T-helper 2 cell treated with Interferon-gamma antibody and Interleukin-4, amounts not matched to agents 5 μg/mL and 100 μg/mL, for 36 hours (primary cell): ENCODE measurements at regions not wholly inside any gene's neighbourhood (a gene's known extent, or its start where the extent isn't known, plus 50 kb on each side); places are given as distances from the start of the nearest gene placed in this dataset.

Experiments
- DNase-seq: peaks from one replicate; pipeline ENCODE4 v3.0.0; 2021; ENCODE audit warnings: low spot score
- H3K27ac Mint-ChIP-seq: one replicate; pipeline ENCODE4 v1.8.0; 2021; ENCODE audit warnings: mild to moderate bottlenecking, mixed read lengths
- H3K27me3 Mint-ChIP-seq: one replicate; pipeline ENCODE4 v1.8.0; 2021; ENCODE audit warnings: low read depth, mixed read lengths
- H3K36me3 Mint-ChIP-seq: one replicate; pipeline ENCODE4 v1.8.0; 2021; ENCODE audit warnings: low read depth, mixed read lengths
- H3K4me1 Mint-ChIP-seq: one replicate; pipeline ENCODE4 v1.8.0; 2021; ENCODE audit warnings: low read depth, mixed read lengths
- H3K4me3 Mint-ChIP-seq: one replicate; pipeline ENCODE4 v1.8.0; 2022; ENCODE audit warnings: mild to moderate bottlenecking, moderate library complexity, mixed read lengths
- H3K9me3 Mint-ChIP-seq: one replicate; pipeline ENCODE4 v1.8.0; 2021; ENCODE audit warnings: mixed read lengths

DNA sequence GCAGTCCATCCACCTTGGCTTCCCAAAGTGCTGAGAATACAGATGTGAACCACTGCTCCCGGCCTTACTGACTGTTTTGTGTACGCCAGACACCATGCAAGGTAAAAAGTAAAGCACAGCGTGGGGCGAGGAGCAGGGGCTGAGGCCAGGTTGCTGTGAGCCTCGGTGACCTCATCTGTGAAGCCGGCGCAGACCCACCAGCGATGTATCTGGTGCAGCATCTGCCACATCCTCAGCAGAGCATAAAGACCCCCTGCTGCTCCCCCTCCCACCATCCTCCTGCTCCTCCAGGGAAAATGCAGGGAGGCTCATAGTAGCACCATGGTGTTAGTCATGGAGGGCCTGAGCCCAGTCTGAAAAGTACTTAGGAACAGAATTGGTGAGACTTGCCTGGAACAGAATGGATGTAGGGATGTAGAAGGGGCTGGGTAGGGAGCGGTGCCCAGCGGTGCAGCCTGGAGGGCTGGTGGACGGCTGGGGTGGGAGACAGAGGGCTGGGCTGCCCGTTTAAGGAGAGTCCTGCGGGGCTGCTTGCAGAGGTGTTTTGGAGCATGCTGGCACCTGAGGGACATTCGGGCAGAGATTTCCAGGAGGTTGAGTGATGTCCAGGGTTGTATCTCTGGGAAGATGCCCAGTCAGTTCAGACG lies 462.4 kb downstream of the BRD1 start:
- no peak overlapping the region for H3K27ac Mint-ChIP-seq
- no peak overlapping the region for H3K4me3 Mint-ChIP-seq
- H3K27me3 Mint-ChIP-seq = no peaks in the 10 kb centered on the region
- H3K9me3 Mint-ChIP-seq = no peaks in the 10 kb centered on the region
- H3K4me1 Mint-ChIP-seq = no peaks in the 10 kb centered on the region
- DNase-seq = no peak
- H3K36me3 Mint-ChIP-seq = no peaks in the 10 kb centered on the region

DNA sequence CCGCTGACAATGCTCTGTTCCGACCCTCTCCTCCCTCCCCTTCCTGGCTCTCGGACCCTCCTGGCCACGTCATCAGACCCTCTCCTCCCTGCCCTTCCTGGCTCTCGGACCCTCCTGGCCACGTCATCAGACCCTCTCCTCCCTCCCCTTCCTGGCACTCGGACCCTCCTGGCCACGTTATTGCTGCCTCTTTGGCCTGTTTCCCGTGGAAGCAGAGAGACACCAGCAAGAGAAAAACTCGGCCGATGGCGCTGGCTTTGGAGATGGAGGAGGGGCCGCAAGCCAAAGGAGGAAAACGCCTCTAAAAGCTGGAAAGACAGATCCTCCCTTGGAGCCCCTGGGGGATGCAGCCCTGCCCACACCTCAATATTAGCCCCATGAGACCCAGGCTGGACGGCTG lies 463.3 kb downstream of the BRD1 start:
- peaks cover 6% of the 10 kb centered on the region for H3K27me3 Mint-ChIP-seq
- no peak for DNase-seq
- no peaks in the 10 kb centered on the region for H3K4me1 Mint-ChIP-seq
- no peaks in the 10 kb centered on the region for H3K36me3 Mint-ChIP-seq
- H3K27ac Mint-ChIP-seq = no peak overlapping the region
- no peak overlapping the region for H3K4me3 Mint-ChIP-seq
- no peaks in the 10 kb centered on the region for H3K9me3 Mint-ChIP-seq

DNA sequence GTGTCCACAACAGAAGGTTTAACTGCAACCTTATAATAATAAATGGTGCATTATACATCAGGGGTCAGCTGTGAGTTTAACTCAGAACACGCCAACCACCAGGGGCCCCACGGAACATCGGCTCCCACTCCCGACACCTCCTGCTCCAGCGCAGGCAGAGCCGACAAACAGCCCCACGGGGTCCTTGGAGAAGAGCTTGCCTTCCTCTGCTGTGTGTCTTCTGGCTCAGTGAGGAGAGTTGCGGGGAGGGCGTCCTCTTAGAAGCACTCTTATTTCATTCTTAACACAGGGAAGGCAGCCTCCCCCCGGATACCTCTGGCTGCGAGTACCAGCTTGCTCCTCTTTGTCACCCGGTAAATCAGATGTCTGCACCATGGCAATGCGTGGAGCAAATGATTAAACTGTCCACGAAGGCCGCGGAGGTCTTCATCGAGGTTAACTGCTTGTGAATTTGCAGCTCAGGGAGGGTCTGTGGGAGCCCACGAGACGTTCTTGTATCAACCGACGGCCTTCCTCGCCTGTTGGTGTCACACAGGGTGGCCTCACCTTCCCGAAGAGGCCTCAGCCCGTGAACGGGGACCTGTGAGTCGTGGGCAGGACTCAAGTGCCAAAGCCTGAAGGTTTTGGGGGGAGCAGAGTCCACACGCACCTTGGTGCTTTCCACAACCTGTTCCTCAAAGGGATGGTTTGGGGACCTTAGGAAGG lies 464.0 kb downstream of the BRD1 start:
- Mint-ChIP-seq H3K36me3 (no peaks in the 10 kb centered on the region), H3K4me1 (no peaks in the 10 kb centered on the region), H3K4me3 (no peak overlapping the region), H3K27me3 (peaks cover 6% of the 10 kb centered on the region), H3K27ac (no peak overlapping the region), H3K9me3 (no peaks in the 10 kb centered on the region)
- no peak for DNase-seq

DNA sequence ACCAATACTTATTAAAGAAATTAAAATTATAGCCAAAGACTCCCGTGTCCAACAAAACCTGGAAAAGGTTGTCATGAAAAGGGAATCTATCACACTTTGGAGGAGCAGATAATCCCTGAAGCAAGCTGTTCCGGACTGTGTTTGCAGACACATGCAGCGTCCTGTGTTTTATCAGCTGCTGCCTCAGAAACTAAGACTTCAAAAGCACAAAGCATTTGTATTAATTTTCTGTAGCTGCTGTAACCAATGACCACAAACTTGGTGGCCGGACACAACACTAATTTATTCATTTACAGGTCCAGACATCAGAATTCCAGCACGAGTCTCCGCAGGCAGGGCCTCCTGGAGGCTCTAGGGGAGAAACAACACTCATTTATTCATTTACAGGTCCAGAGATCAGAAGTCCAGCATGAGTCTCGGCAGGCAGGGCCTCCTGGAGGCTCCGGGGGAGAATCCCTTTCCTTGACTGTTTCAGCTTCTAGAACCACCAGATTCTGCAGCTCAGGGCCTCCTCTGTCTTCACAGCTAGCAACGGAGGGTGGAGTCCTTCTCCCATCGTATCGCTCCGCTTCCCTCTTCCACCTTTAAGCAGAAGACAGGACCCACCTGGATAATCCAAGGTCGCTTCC lies 465.3 kb downstream of the BRD1 start:
- Mint-ChIP-seq H3K27ac (no peak overlapping the region), H3K9me3 (no peaks in the 10 kb centered on the region), H3K4me3 (no peak overlapping the region), H3K27me3 (peaks cover 6% of the 10 kb centered on the region), H3K36me3 (no peaks in the 10 kb centered on the region), H3K4me1 (no peaks in the 10 kb centered on the region)
- DNase-seq = no peak

DNA sequence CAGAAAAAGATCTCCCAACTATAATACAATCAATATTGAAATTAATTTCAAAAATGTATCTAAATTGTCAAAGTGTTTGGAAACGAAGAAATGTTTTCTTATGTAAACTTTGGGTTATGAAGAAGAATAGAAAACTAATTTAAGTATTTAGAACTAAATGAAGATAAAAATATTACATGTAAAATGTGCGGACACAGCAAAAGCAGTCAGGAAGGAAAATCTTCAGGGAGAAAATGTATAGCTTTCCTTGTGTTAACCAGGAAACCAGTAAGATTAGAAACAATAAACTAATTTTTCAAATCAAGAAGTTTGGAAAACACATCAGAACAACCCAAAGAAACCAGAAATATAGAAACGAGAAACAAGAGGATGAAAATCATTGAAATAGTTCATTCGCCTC lies 466.5 kb downstream of the BRD1 start:
- Mint-ChIP-seq H3K4me1 (no peaks in the 10 kb centered on the region), H3K9me3 (no peaks in the 10 kb centered on the region), H3K4me3 (no peak overlapping the region), H3K27ac (no peak overlapping the region), H3K27me3 (peaks cover 6% of the 10 kb centered on the region), H3K36me3 (no peaks in the 10 kb centered on the region)
- no peak for DNase-seq

DNA sequence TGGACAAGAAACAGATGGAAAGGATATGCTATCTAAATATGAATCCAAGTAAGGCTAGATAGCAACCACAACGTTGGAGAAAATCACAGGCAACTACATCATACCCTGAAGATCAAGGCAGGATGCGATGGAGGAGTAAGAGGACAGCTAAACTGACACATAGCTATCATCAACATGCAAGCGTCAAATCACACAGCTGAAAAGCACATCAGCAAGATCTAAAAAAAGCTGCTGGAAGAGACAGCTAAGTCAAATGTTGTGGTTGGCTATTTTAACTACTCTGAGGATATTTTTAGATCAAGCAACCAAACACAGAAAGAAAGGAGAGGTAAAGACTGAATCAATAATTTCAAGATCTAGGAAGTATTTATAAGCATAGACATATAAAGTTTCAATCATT lies 466.9 kb downstream of the BRD1 start:
- H3K27me3 Mint-ChIP-seq = peaks cover 6% of the 10 kb centered on the region
- H3K9me3 Mint-ChIP-seq = no peaks in the 10 kb centered on the region
- no peak overlapping the region for H3K27ac Mint-ChIP-seq
- H3K4me3 Mint-ChIP-seq = no peak overlapping the region
- no peaks in the 10 kb centered on the region for H3K4me1 Mint-ChIP-seq
- no peaks in the 10 kb centered on the region for H3K36me3 Mint-ChIP-seq
- DNase-seq = no peak

DNA sequence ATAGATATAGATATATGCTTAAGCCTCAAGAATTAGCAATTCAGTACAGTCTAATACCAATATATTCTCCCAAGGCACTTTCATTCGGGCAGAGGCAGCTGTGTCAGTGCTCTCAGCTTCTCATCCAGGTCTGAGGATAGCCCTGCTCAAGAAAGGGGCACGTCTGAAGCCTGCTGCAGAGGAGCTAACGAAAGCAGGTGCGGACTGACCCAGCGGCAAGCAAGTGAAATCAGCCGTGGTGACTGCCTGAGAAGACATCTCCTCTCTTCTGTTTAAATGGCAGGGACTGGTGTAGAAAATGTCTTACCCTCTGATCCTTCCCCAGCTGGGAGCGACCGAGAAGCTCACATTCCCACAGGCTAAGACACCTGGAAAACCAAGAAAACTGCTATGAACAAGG lies 468.6 kb downstream of the BRD1 start:
- H3K4me3 Mint-ChIP-seq = no peak overlapping the region
- peaks cover 7% of the 10 kb centered on the region for H3K27me3 Mint-ChIP-seq
- no peaks in the 10 kb centered on the region for H3K9me3 Mint-ChIP-seq
- no peak overlapping the region for H3K27ac Mint-ChIP-seq
- H3K4me1 Mint-ChIP-seq = no peaks in the 10 kb centered on the region
- no peaks in the 10 kb centered on the region for H3K36me3 Mint-ChIP-seq
- DNase-seq = no peak

DNA sequence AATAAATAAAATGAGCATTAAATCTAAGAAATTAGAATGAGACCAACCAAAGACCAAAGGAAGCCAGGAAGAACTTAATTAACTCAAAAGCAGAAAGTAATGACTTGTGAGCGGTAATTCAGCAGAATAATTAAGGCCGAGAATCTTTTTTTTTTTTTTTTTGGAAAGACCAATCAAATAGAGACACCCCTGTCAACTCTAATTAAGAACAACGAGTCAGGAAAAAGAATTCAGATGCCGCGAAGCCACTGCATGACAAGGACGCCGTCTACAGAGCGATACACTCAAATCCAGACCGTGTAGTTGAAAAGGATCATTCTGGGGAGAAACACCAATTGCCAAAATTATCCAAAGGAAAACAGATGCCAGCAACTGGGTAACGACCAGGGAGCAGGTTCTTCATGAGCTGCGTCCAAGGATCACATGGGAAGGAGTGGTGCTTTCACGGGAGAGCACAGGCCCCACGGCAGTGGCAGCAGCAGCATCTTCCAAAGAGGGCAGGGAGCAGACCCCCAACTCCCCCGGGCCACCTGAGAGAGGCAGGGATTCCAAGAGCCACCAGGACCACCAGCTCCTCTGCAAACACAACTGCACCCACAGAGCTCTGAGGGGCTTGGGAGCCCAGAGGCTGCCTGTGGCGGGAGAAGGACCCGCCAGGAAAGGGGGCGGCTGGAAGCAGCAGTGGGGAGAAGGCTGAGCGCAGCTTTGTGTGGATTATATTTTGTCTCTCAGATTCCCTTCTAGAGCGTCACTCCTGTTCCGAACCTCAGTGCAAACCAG lies 469.8 kb downstream of the BRD1 start:
- no peaks in the 10 kb centered on the region for H3K4me1 Mint-ChIP-seq
- no peak for DNase-seq
- H3K27me3 Mint-ChIP-seq = peaks cover 7% of the 10 kb centered on the region
- H3K36me3 Mint-ChIP-seq = no peaks in the 10 kb centered on the region
- H3K4me3 Mint-ChIP-seq = no peak overlapping the region
- H3K9me3 Mint-ChIP-seq = no peaks in the 10 kb centered on the region
- no peak overlapping the region for H3K27ac Mint-ChIP-seq

DNA sequence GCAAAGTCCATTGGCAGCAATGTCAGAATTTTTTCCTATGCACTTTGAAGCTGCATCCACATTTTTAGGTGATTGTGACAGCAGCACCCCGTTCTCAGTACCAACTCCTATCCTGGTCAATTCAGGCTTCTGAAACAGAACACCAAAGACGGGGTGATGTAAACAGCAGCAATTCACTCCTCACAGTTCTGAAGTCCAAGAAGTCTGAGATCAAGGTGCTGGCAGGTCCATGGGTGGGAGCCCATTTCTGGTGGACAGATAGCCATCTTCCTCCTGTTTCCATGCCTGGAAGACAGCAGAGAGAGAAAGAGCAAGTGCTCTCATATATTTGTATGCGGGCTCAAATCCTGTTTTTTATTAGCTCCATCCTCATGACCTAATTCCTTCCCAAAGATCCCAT lies 471.2 kb downstream of the BRD1 start:
- no peaks in the 10 kb centered on the region for H3K4me1 Mint-ChIP-seq
- H3K36me3 Mint-ChIP-seq = no peaks in the 10 kb centered on the region
- peaks cover 7% of the 10 kb centered on the region for H3K27me3 Mint-ChIP-seq
- no peak overlapping the region for H3K4me3 Mint-ChIP-seq
- no peak overlapping the region for H3K27ac Mint-ChIP-seq
- H3K9me3 Mint-ChIP-seq = no peaks in the 10 kb centered on the region
- no peak for DNase-seq

DNA sequence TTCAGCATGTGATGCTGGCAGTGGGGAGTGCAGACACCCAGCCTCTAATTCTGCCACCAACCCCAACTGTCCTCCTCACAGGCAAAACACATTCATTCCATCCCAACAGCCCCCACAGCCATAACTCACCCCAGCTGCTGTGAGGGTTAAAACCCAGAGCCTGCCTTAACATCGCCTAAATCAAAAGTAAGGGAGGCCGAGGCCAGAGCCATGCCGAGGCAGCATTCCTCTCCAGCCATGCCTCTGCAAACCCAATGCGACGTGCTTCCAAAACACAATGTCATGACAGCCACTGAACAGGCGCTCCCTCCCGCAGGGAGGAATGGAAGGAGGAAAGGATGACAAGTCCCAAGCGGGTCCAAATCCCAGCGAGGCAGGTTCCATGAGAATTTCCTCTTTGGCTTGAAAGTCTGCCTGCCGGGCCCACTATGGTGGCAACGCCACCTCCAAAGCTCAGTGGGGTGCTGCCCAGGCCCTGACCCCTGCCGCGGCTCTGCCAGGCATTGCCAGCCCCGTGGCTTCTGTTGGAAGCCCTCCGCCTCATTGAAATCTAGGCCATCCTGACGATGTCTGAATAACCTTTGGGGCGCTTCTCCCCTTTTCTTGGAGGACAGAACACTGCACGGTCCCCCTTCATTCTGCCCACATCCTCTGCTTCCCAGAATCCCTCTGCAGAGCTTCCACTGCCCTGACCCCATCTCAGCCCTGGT lies 472.3 kb downstream of the BRD1 start:
- Mint-ChIP-seq H3K4me1 (no peaks in the 10 kb centered on the region), H3K27ac (no peak overlapping the region), H3K36me3 (no peaks in the 10 kb centered on the region), H3K9me3 (no peaks in the 10 kb centered on the region), H3K27me3 (peaks cover 7% of the 10 kb centered on the region), H3K4me3 (no peak overlapping the region)
- DNase-seq = no peak

DNA sequence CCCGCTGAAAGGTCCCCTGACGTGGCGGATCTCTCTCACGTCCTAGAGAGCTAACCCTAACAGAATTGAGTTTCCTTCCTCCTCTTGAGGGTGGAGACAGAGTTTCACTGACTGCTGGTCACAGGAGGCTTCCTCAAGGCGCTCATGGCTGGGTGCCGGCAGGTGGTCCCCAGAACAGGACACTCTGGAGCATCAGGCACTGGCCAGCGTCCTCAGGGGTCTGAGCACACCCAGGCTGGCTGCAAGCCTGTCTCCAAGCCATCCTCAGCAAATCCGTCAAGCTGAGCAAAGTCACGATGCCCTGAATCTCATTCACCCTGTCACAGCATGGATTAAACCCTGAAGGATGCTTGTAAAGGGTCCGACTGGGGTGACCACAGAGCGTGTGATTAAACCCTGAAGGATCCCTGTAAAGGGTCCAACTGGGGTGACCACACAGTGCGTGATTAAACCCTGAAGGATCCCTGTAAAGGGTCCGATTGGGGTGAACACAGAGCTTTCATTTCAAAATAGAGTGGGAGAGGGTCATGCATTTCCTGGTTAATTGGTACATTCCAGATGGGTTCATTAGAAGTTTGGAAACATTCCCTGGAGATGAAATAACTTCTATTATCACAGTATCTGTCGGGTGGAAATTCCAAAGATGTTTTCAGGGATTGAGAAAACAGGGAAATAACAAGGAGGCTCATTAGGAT lies 473.0 kb downstream of the BRD1 start:
- Mint-ChIP-seq H3K4me1 (no peaks in the 10 kb centered on the region), H3K4me3 (no peak overlapping the region), H3K27me3 (peaks cover 2% of the 10 kb centered on the region), H3K36me3 (no peaks in the 10 kb centered on the region), H3K27ac (no peak overlapping the region), H3K9me3 (no peaks in the 10 kb centered on the region)
- DNase-seq = no peak

DNA sequence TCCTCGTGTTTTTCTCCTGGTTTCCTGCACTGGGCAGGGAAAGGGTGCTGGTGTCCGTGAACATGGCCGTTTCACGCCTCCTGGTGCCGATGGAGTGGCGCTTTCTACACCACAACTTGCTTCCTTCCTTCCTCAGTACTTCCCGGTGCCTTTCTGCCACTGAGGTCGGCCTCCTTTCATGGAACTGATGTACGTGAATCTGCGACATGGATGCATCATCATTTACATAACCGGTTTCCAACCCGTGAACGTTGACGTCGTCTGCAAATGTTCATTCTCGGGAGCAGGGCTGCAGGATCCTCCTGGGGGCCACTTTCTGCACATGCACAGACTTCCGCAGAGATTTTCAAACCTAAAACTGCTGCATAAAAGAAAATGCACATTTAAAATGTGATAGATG lies 474.4 kb downstream of the BRD1 start:
- no peaks in the 10 kb centered on the region for H3K4me1 Mint-ChIP-seq
- no peak overlapping the region for H3K4me3 Mint-ChIP-seq
- DNase-seq = no peak
- H3K27me3 Mint-ChIP-seq = peaks cover 2% of the 10 kb centered on the region
- H3K27ac Mint-ChIP-seq = no peak overlapping the region
- no peaks in the 10 kb centered on the region for H3K36me3 Mint-ChIP-seq
- no peaks in the 10 kb centered on the region for H3K9me3 Mint-ChIP-seq

DNA sequence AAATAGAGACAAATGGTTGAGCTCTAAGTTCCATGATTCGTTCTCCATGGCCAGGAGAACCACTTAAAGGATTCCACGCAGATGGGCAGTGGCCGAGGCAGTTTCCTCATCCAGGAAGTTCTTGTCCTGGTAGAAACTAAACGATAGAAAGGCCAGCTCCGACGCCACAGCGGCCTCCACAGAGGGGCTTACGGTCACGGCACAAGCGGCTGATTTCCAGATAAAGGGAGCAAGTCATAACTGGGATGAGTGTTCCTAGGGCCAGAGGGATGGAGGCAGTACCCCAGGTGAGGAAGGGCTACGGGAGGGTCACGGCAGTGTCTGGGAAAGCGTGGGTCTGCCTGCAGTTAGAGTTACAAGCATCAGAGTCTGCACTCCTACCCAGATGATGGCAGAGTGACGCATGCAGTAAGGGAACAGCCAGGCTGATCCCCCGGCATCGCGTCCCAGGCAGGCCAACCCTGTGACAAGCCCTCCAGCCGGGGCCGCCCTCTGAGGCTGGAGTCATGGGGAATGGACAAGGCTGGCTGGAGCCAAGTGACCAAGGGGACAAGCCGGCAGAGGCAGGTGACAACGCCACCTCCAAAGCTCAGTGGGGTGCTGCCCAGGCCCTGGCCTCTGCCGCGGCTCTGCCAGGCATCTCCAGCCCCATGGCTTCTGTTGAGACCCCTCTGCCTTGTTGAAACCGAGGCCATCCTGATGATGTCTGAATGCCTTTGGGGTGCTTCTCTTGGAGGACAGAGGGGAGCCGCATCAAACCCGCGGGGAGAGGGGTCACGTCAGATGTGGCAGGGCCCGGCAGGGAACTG lies 475.1 kb downstream of the BRD1 start:
- H3K36me3 Mint-ChIP-seq = no peaks in the 10 kb centered on the region
- no peaks in the 10 kb centered on the region for H3K9me3 Mint-ChIP-seq
- H3K4me1 Mint-ChIP-seq = no peaks in the 10 kb centered on the region
- peaks cover 2% of the 10 kb centered on the region for H3K27me3 Mint-ChIP-seq
- no peak overlapping the region for H3K27ac Mint-ChIP-seq
- DNase-seq = no peak
- H3K4me3 Mint-ChIP-seq = no peak overlapping the region
